ENCODE measurements at regions not wholly inside any gene's neighbourhood (a gene's known extent, or its start where the extent isn't known, plus 50 kb on each side); places are given as distances from the start of the nearest gene placed in this dataset.
"Not testable (repeated sequence)": the region's sequence is repeated elsewhere in the genome, so short reads cannot be mapped to it uniquely, and the experiment has no call there.

DNA sequence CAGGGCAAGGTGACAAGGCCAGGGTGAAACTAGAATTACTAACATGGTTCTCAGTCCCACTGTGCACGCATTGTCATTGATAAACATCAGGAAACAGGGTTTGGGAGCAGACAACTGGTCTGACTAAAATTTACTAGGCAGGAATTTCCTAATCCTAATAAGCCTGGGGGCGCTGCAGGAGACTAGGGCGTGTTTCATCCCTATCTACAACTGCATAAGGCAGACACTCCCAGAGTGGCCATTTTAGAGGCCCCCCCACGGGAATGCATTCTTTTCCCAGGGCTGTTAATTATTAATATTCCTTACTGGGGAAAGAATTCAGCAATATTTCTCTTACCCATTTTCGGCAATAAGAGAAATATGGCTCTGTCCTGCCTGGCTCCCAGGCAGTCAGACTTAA is 103.6 kb upstream of the PCDH20 start:
- TF ChIP-seq, protein P1, sequence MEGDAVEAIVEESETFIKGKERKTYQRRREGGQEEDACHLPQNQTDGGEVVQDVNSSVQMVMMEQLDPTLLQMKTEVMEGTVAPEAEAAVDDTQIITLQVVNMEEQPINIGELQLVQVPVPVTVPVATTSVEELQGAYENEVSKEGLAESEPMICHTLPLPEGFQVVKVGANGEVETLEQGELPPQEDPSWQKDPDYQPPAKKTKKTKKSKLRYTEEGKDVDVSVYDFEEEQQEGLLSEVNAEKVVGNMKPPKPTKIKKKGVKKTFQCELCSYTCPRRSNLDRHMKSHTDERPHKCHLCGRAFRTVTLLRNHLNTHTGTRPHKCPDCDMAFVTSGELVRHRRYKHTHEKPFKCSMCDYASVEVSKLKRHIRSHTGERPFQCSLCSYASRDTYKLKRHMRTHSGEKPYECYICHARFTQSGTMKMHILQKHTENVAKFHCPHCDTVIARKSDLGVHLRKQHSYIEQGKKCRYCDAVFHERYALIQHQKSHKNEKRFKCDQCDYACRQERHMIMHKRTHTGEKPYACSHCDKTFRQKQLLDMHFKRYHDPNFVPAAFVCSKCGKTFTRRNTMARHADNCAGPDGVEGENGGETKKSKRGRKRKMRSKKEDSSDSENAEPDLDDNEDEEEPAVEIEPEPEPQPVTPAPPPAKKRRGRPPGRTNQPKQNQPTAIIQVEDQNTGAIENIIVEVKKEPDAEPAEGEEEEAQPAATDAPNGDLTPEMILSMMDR (IDR thresholded peaks at IDR 0.05 in 4 of 5, conservative IDR thresholded peaks at IDR 0.05 in 1 of 5): not testable (repeated sequence)
- not testable (repeated sequence) for TF ChIP-seq POLR2A (IDR thresholded peaks at IDR 0.05)

All from gastrocnemius medialis (tissue), 4 donors.